Transverse colon (tissue), 4 donors: ENCODE measurements at regions not wholly inside any gene's neighbourhood (a gene's known extent, or its start where the extent isn't known, plus 50 kb on each side); places are given as distances from the start of the nearest gene placed in this dataset.

Experiments
- EP300 ChIP-seq: sonication (generic); formaldehyde crosslinking; IDR thresholded peaks from one replicate; pipeline ENCODE4 v1.6.1; 2017; ENCODE audit warnings: antibody characterized with exemption, low read depth
- POLR2A ChIP-seq: fragments of 450-650 bp; IDR thresholded peaks from one replicate; pipeline ENCODE4 v1.6.1; 2016; ENCODE audit warnings: antibody characterized with exemption, mild to moderate bottlenecking, moderate library complexity
- POLR2AphosphoS5 ChIP-seq, 3 donors: sonication (generic); formaldehyde crosslinking; IDR thresholded peaks; one replicate each; pipeline ENCODE4 v1.6.1; 2016; ENCODE audit warnings: antibody characterized with exemption in 3 of 3
- TF ChIP-seq, protein P1 (sequence below), 5 experiments: fragments of 200-600 bp in 3 of 5; fragments of 450-650 bp in 2 of 5; sonication (generic) in 3 of 5; IDR thresholded peaks; 1 replicate in 2 of 5; 2 replicates in 3 of 5; pipeline ENCODE4 v1.5.1; 2016 to 2017; ENCODE audit warnings: antibody characterized with exemption in 5 of 5, inconsistent platforms in 3 of 5, mild to moderate bottlenecking in 2 of 5, moderate library complexity in 1 of 5

DNA sequence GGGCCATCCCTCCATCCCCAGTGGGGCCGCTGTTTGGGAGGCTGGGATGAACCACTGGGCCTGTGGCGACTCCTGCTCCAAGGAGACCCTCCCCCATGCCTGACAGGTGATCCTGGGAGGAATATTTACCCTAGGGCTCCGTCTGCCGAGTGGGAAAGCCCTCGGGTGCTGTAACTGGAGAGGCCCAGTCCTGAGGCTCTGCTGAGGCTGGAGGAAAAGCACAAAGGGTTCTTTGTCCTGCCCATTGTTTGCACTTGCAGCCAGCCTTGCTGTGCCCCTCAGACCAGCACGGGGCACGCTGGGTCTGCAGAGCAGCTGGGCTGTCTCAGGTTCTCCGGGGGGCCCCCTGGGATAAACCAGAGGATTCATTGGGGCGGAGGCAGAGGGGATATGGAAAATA is 321.1 kb downstream of the MN1 start:
- TF ChIP-seq POLR2AphosphoS5 (IDR thresholded peaks at IDR 0.05) = no peak
- TF ChIP-seq, protein P1, sequence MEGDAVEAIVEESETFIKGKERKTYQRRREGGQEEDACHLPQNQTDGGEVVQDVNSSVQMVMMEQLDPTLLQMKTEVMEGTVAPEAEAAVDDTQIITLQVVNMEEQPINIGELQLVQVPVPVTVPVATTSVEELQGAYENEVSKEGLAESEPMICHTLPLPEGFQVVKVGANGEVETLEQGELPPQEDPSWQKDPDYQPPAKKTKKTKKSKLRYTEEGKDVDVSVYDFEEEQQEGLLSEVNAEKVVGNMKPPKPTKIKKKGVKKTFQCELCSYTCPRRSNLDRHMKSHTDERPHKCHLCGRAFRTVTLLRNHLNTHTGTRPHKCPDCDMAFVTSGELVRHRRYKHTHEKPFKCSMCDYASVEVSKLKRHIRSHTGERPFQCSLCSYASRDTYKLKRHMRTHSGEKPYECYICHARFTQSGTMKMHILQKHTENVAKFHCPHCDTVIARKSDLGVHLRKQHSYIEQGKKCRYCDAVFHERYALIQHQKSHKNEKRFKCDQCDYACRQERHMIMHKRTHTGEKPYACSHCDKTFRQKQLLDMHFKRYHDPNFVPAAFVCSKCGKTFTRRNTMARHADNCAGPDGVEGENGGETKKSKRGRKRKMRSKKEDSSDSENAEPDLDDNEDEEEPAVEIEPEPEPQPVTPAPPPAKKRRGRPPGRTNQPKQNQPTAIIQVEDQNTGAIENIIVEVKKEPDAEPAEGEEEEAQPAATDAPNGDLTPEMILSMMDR (IDR thresholded peaks at IDR 0.05) = no peak
- TF ChIP-seq POLR2A = no peak
- no peak for TF ChIP-seq EP300
